SIG-M5 treated with dmso at 0.1 percent for 504 hours (cell line): ENCODE measurements at regions not wholly inside any gene's neighbourhood (a gene's known extent, or its start where the extent isn't known, plus 50 kb on each side); places are given as distances from the start of the nearest gene placed in this dataset.
"Not testable (repeated sequence)": the region's sequence is repeated elsewhere in the genome, so short reads cannot be mapped to it uniquely, and the experiment has no call there.

Experiments
- DNase-seq: peaks from one replicate; lab custom pipeline; 2025; ENCODE audit not compliant: unreplicated experiment; lab: John Stamatoyannopoulos, UW

DNA sequence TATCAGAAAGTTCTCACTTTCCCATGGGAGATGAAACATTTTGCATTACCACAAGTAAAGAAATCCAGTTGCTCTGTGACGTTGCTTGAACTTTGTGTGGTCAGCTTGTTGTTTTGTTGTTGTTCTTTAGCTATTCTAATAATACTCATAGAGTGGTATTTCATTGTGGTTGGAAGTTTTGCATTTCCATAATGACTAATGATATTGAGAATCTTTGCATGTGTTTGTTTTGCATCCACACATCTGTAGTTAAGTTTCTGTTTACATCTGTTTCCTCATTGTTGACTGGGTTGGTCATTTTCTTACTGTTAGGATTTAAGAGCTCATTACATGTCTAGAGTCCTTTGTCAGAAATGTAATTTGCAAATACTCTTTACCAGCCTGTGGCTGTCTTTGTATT is 133.2 kb upstream of the LRRC61 start:
- DNase-seq: not testable (repeated sequence)

- DNase-seq: not testable (repeated sequence)
These were observed 130.6 kb upstream of the LRRC61 start for GRCh38 chr7:150192541-150192940.

GRCh38 chr7:150193866-150194265 is 129.3 kb upstream of the LRRC61 start:
- not testable (repeated sequence) for DNase-seq
